IMR-90 (cell line): ENCODE measurements at regions not wholly inside any gene's neighbourhood (a gene's known extent, or its start where the extent isn't known, plus 50 kb on each side); places are given as distances from the start of the nearest gene placed in this dataset.
A peak's percentile ranks its signal among the peaks of the same experiment; 100 is the strongest.

Experiments
- ATAC-seq: fragments of 200-7000 bp; cut with Tn5 transposase; 2 replicates; pipeline ENCODE4 v1.9.1; 2020; ENCODE audit warnings: low read depth, mild to moderate bottlenecking, moderate library complexity
- BruUV-seq: library from RNA; stranded (reverse); fragments of 400-500 nt; replicated peaks from 2 replicates; lab custom pipeline; 2021; lab: Mats Ljungman, UMichigan
- CTCF ChIA-PET: fragments of 300-600 bp; formaldehyde crosslinking; extraction: SDS; loops from one replicate; lab custom pipeline; 2021; ENCODE audit warnings: antibody characterized with exemption; lab: Yijun Ruan, JAX
- POLR2A ChIA-PET: fragments of 300-600 bp; sonication (Branson Sonifier 250); formaldehyde crosslinking; loops from one replicate; lab custom pipeline; 2022; ENCODE audit warnings: antibody characterized with exemption; ENCODE audit not compliant: unreplicated experiment; lab: Charles Lee
- DNase-seq: peaks from one replicate; pipeline ENCODE4 v3.0.0; 2013
- H2AFZ ChIP-seq: replicated peaks from 2 replicates; pipeline ENCODE3; 2013; ENCODE audit warnings: low read length, mild to moderate bottlenecking; ENCODE audit not compliant: poor library complexity
- H2AK5ac ChIP-seq: 2 replicates; pipeline ENCODE4 v1.6.1; 2013; ENCODE audit warnings: low read depth, low read length, inconsistent platforms
- H2AK9ac ChIP-seq: replicated peaks from 2 replicates; pipeline ENCODE3; 2013; ENCODE audit warnings: mild to moderate bottlenecking, low read depth, low read length, moderate library complexity; ENCODE audit not compliant: poor library complexity
- H2BK120ac ChIP-seq: 2 replicates; pipeline ENCODE4 v1.6.1; 2013; ENCODE audit warnings: low read depth, low read length, inconsistent platforms
- H2BK15ac ChIP-seq: 3 replicates; pipeline ENCODE4 v1.6.1; 2013; ENCODE audit warnings: low read depth, low read length, inconsistent platforms
- H2BK20ac ChIP-seq: 2 replicates; pipeline ENCODE4 v1.6.1; 2013; ENCODE audit warnings: low read depth, mild to moderate bottlenecking, inconsistent platforms, low read length, moderate library complexity
- H2BK5ac ChIP-seq: 2 replicates; pipeline ENCODE4 v1.6.1; 2013; ENCODE audit warnings: mild to moderate bottlenecking, low read depth, low read length, inconsistent platforms; ENCODE audit not compliant: poor library complexity, severe bottlenecking
- H3K14ac ChIP-seq: replicated peaks from 2 replicates; pipeline ENCODE4 v1.6.1; 2013; ENCODE audit warnings: low read depth, low read length, inconsistent platforms
- H3K18ac ChIP-seq: 2 replicates; pipeline ENCODE4 v1.6.1; 2013; ENCODE audit warnings: low read depth, low read length, control low read depth
- H3K23ac ChIP-seq: 2 replicates; pipeline ENCODE4 v1.6.1; 2013; ENCODE audit warnings: low read depth, low read length, inconsistent platforms
- H3K27ac ChIP-seq: 2 replicates; pipeline ENCODE4 v1.5.1; 2013; ENCODE audit warnings: mild to moderate bottlenecking, control low read depth, low read length; ENCODE audit not compliant: insufficient read depth
- H3K27me3 ChIP-seq: 2 replicates; pipeline ENCODE4 v1.6.1; 2013; ENCODE audit warnings: low read length; ENCODE audit not compliant: control insufficient read depth, insufficient read depth
- H3K36me3 ChIP-seq: 2 replicates; pipeline ENCODE4 v1.6.1; 2013; ENCODE audit warnings: low read length, mixed read lengths; ENCODE audit not compliant: control insufficient read depth, insufficient read depth
- H3K4ac ChIP-seq: 2 replicates; pipeline ENCODE4 v1.6.1; 2013; ENCODE audit warnings: low read depth, low read length, inconsistent platforms
- H3K4me1 ChIP-seq: 2 replicates; pipeline ENCODE4 v1.6.1; 2013; ENCODE audit warnings: low read length, mixed read lengths; ENCODE audit not compliant: control insufficient read depth, insufficient read depth
- H3K4me2 ChIP-seq: 2 replicates; pipeline ENCODE4 v1.6.1; 2013; ENCODE audit warnings: low read depth, mild to moderate bottlenecking, control low read depth, low read length, moderate library complexity
- H3K4me3 ChIP-seq: 2 replicates; pipeline ENCODE4 v1.5.1; 2013; ENCODE audit warnings: low read depth, mild to moderate bottlenecking, control low read depth, low read length, moderate library complexity; ENCODE audit not compliant: insufficient read depth
- H3K56ac ChIP-seq: 2 replicates; pipeline ENCODE4 v1.6.1; 2013; ENCODE audit warnings: low read length, inconsistent platforms; ENCODE audit not compliant: insufficient read depth; ENCODE audit errors: extremely low read depth
- H3K79me1 ChIP-seq, 2 experiments: 2 replicates each; pipeline ENCODE4 v1.6.1; 2013; ENCODE audit warnings: low read length in 2 of 2, inconsistent platforms in 1 of 2, low read depth in 1 of 2
- H3K9ac ChIP-seq: 2 replicates; pipeline ENCODE4 v1.6.1; 2013; ENCODE audit warnings: low read depth, low read length, control low read depth
- H3K9me1 ChIP-seq: 2 replicates; pipeline ENCODE4 v1.6.1; 2013; ENCODE audit warnings: low read length, inconsistent platforms; ENCODE audit not compliant: insufficient read depth
- H3K9me3 ChIP-seq: 2 replicates; pipeline ENCODE4 v1.6.1; 2013; ENCODE audit warnings: low read length; ENCODE audit not compliant: control insufficient read depth, insufficient read depth
- H4K20me1 ChIP-seq: 2 replicates; pipeline ENCODE4 v1.6.1; 2013; ENCODE audit warnings: low read length, inconsistent platforms; ENCODE audit not compliant: insufficient read depth
- H4K5ac ChIP-seq: 2 replicates; pipeline ENCODE4 v1.6.1; 2013; ENCODE audit warnings: mild to moderate bottlenecking, low read depth, low read length, control low read depth
- H4K8ac ChIP-seq, 2 experiments: 2 replicates each; pipeline ENCODE4 v1.6.1; 2013; ENCODE audit warnings: low read depth in 2 of 2, low read length in 2 of 2, control low read depth in 1 of 2, inconsistent platforms in 1 of 2
- H4K91ac ChIP-seq: 2 replicates; pipeline ENCODE4 v1.6.1; 2013; ENCODE audit warnings: low read depth, low read length, inconsistent platforms; ENCODE audit not compliant: insufficient read depth
- BHLHE40 ChIP-seq: fragments of 150-350 bp; IDR thresholded peaks from 2 replicates; pipeline ENCODE4 v1.6.1; 2016; ENCODE audit warnings: mild to moderate bottlenecking, low read depth, low read length
- CEBPB ChIP-seq: IDR thresholded peaks from 2 replicates; pipeline ENCODE4 v1.6.1; 2012; ENCODE audit warnings: low read depth, low read length, improper control_type of control experiment
- CHD1 ChIP-seq: IDR thresholded peaks from 2 replicates; pipeline ENCODE4 v1.6.1; 2012; ENCODE audit warnings: low read depth, low read length, improper control_type of control experiment
- CTCF ChIP-seq: conservative IDR thresholded peaks from 2 replicates; pipeline ENCODE4 v1.5.1; 2012; ENCODE audit warnings: mild to moderate bottlenecking, low read depth, low read length, improper control_type of control experiment
- ELK1 ChIP-seq: fragments of 150-350 bp; IDR thresholded peaks from 2 replicates; pipeline ENCODE4 v1.6.1; 2016; ENCODE audit warnings: low read depth, mild to moderate bottlenecking, low read length, moderate library complexity, borderline replicate concordance
- FOS ChIP-seq: fragments of 150-350 bp; IDR thresholded peaks from 2 replicates; pipeline ENCODE4 v1.6.1; 2016; ENCODE audit warnings: low read depth, low read length
- MAFK ChIP-seq: IDR thresholded peaks from 2 replicates; pipeline ENCODE4 v1.6.1; 2012; ENCODE audit warnings: low read depth, low read length, improper control_type of control experiment
- MAZ ChIP-seq: IDR thresholded peaks from 2 replicates; pipeline ENCODE4 v1.6.1; 2012; ENCODE audit warnings: low read depth, mild to moderate bottlenecking, low read length, improper control_type of control experiment, moderate library complexity, borderline replicate concordance
- MXI1 ChIP-seq: IDR thresholded peaks from 2 replicates; pipeline ENCODE4 v1.6.1; 2012; ENCODE audit warnings: low read depth, mild to moderate bottlenecking, low read length, moderate library complexity, borderline replicate concordance
- NFE2L2 ChIP-seq: fragments of 150-350 bp; IDR thresholded peaks from 2 replicates; pipeline ENCODE4 v1.6.1; 2016; ENCODE audit warnings: low read depth, mild to moderate bottlenecking, low read length
- POLR2A ChIP-seq: IDR thresholded peaks from 2 replicates; pipeline ENCODE4 v1.6.1; 2012; ENCODE audit warnings: mild to moderate bottlenecking, low read depth, low read length
- RAD21 ChIP-seq: IDR thresholded peaks from 2 replicates; pipeline ENCODE4 v1.6.1; 2012; ENCODE audit warnings: low read length, improper control_type of control experiment
- RCOR1 ChIP-seq: IDR thresholded peaks from 2 replicates; pipeline ENCODE4 v1.6.1; 2012; ENCODE audit warnings: mild to moderate bottlenecking, low read length, improper control_type of control experiment; ENCODE audit not compliant: insufficient replicate concordance
- RFX5 ChIP-seq: IDR thresholded peaks from 2 replicates; pipeline ENCODE4 v1.8.0; 2012; ENCODE audit warnings: low read depth, mild to moderate bottlenecking, low read length, moderate library complexity
- SMC3 ChIP-seq: fragments of 150-350 bp; IDR thresholded peaks from 2 replicates; pipeline ENCODE4 v1.6.1; 2016; ENCODE audit warnings: low read depth, mild to moderate bottlenecking, antibody characterized with exemption, low read length, moderate library complexity
- USF2 ChIP-seq: fragments of 150-350 bp; IDR thresholded peaks from 2 replicates; pipeline ENCODE4 v1.6.1; 2017; ENCODE audit warnings: mild to moderate bottlenecking, antibody characterized with exemption, low read length, low read depth
- WGBS, 2 experiments: methylation state at CpG; one replicate each; pipeline versions ENCODE4 v1.1.5 to v1.1.7; 2013; ENCODE audit warnings: missing lambda C conversion rate in 2 of 2; ENCODE audit not compliant: insufficient read length in 1 of 2; ENCODE audit errors: extremely low coverage in 2 of 2; 5-methylcytosine and 5-hydroxymethylcytosine counted together
- dilution Hi-C: fragments of 300-500 bp; cut with HindIII; formaldehyde crosslinking; loops from one replicate; pipeline ENCODE4 v1.14.3; 2018; ENCODE audit warnings: low sequenced_read_pairs; ENCODE audit not compliant: unreplicated experiment
- in situ Hi-C: fragments of 300-500 bp; cut with MboI; formaldehyde crosslinking; loops from 3 replicates; pipeline ENCODE4 v1.14.3; 2019; ENCODE audit warnings: low sequenced_read_pairs, inconsistent platforms, mixed read lengths
- intact Hi-C: fragments of 100-400 bp; cut with micrococcal nuclease; formaldehyde crosslinking; loops from 2 replicates; pipeline ENCODE4 v1.10.0; 2022

- ChIA-PET POLR2A (no interaction called here), CTCF (interaction anchor here (1.1 kb wide), 2 partner anchors 16 to 208 kb away, joined by 3 read pairs; no protein-coding TSS in a partner anchor)
- no CpG with 5 or more reads among the region's 1 CpG for WGBS, 2 experiments
- dilution Hi-C loops (no loop called here), in situ Hi-C loops (no loop called here), intact Hi-C loops (no loop called here)
- Histone ChIP-seq H2BK5ac (no peak overlapping the region), H4K8ac (no peak overlapping the region), H3K4me2 (no peak overlapping the region), H2BK15ac (no peak overlapping the region), H3K79me1 (no peaks in the 10 kb centered on the region), H2AFZ (no peak overlapping the region), H3K36me3 (no peaks in the 10 kb centered on the region), H2BK120ac (no peak overlapping the region), H3K4me3 (no peak overlapping the region), H3K27ac (no peak overlapping the region), H4K5ac (no peak overlapping the region), H3K23ac (no peak overlapping the region), H2BK20ac (no peak overlapping the region), H3K27me3 (no peaks in the 10 kb centered on the region), H3K56ac (no peak overlapping the region), H3K4ac (no peak overlapping the region), H3K18ac (no peak overlapping the region), H3K14ac (no peak overlapping the region), H2AK9ac (no peak overlapping the region), H2AK5ac (no peak overlapping the region), H4K91ac (no peak overlapping the region), H3K4me1 (no peaks in the 10 kb centered on the region), H3K9ac (no peak overlapping the region), H4K20me1 (no peaks in the 10 kb centered on the region), H3K9me3 (no peaks in the 10 kb centered on the region), H3K9me1 (no peaks in the 10 kb centered on the region)
- TF ChIP-seq RFX5 (no peak), NFE2L2 (no peak), MAFK (no peak), FOS (no peak), CEBPB (no peak), BHLHE40 (no peak; the same call in 1 of the 2 replicates), ELK1 (no peak), POLR2A (no peak), CHD1 (no peak), RCOR1 (no peak), RAD21 (no peak), SMC3 (no peak), CTCF (no peak), MXI1 (no peak), USF2 (no peak), MAZ (no peak)
- no TSS peak for BruUV-seq
- DNase-seq (peak; percentile 59), ATAC-seq (peak; percentile 77)
These were observed 800.8 kb downstream of the TUSC7 start for GRCh38 chr3:117510396-117510795.
